ENCODE measurements at regions not wholly inside any gene's neighbourhood (a gene's known extent, or its start where the extent isn't known, plus 50 kb on each side); places are given as distances from the start of the nearest gene placed in this dataset.

DNA sequence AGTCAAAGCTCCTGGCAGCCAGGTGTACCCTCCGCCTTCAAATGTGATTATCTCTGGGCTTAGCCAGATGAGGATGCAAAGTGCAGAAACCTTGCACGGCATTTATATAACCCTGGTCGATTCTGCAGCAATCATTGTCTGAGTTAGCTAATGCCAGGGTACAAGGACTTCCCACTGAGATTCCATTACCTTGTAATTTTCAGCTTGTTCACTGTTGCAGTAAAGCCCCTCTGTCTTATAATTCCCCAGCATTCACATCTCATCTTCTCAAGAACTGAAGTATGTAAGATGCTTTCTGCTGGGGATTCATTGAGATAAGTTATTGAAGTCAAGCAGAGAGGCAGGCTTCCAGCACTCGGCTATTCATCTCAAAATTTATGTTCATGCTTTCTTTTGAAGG, 1090.6 kb upstream of the AUTS2 start (continued):
- TF ChIP-seq, protein P1, sequence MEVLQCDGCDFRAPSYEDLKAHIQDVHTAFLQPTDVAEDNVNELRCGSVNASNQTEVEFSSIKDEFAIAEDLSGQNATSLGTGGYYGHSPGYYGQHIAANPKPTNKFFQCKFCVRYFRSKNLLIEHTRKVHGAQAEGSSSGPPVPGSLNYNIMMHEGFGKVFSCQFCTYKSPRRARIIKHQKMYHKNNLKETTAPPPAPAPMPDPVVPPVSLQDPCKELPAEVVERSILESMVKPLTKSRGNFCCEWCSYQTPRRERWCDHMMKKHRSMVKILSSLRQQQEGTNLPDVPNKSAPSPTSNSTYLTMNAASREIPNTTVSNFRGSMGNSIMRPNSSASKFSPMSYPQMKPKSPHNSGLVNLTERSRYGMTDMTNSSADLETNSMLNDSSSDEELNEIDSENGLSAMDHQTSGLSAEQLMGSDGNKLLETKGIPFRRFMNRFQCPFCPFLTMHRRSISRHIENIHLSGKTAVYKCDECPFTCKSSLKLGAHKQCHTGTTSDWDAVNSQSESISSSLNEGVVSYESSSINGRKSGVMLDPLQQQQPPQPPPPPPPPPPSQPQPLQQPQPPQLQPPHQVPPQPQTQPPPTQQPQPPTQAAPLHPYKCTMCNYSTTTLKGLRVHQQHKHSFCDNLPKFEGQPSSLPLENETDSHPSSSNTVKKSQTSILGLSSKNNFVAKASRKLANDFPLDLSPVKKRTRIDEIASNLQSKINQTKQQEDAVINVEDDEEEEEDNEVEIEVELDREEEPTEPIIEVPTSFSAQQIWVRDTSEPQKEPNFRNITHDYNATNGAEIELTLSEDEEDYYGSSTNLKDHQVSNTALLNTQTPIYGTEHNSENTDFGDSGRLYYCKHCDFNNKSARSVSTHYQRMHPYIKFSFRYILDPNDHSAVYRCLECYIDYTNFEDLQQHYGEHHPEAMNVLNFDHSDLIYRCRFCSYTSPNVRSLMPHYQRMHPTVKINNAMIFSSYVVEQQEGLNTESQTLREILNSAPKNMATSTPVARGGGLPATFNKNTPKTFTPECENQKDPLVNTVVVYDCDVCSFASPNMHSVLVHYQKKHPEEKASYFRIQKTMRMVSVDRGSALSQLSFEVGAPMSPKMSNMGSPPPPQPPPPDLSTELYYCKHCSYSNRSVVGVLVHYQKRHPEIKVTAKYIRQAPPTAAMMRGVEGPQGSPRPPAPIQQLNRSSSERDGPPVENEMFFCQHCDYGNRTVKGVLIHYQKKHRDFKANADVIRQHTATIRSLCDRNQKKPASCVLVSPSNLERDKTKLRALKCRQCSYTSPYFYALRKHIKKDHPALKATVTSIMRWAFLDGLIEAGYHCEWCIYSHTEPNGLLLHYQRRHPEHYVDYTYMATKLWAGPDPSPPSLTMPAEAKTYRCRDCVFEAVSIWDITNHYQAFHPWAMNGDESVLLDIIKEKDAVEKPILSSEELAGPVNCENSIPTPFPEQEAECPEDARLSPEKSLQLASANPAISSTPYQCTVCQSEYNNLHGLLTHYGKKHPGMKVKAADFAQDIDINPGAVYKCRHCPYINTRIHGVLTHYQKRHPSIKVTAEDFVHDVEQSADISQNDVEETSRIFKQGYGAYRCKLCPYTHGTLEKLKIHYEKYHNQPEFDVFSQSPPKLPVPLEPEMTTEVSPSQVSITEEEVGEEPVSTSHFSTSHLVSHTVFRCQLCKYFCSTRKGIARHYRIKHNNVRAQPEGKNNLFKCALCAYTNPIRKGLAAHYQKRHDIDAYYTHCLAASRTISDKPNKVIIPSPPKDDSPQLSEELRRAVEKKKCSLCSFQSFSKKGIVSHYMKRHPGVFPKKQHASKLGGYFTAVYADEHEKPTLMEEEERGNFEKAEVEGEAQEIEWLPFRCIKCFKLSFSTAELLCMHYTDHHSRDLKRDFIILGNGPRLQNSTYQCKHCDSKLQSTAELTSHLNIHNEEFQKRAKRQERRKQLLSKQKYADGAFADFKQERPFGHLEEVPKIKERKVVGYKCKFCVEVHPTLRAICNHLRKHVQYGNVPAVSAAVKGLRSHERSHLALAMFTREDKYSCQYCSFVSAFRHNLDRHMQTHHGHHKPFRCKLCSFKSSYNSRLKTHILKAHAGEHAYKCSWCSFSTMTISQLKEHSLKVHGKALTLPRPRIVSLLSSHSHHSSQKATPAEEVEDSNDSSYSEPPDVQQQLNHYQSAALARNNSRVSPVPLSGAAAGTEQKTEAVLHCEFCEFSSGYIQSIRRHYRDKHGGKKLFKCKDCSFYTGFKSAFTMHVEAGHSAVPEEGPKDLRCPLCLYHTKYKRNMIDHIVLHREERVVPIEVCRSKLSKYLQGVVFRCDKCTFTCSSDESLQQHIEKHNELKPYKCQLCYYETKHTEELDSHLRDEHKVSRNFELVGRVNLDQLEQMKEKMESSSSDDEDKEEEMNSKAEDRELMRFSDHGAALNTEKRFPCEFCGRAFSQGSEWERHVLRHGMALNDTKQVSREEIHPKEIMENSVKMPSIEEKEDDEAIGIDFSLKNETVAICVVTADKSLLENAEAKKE (CRISPR knock-in tag; IDR thresholded peaks at IDR 0.05) = no peak
- TF ChIP-seq ZNF114 (CRISPR knock-in tag; IDR thresholded peaks at IDR 0.05) (no peak), EZH2phosphoT487 (IDR thresholded peaks at IDR 0.05; ENCODE audit: unreplicated experiment) (no peak), ZNF331 (CRISPR knock-in tag; IDR thresholded peaks at IDR 0.05; ENCODE audit: low read depth) (no peak), CREB1 (CRISPR knock-in tag; IDR thresholded peaks at IDR 0.05; ENCODE audit: low read depth) (no peak), EZH2 (IDR thresholded peaks at IDR 0.05; ENCODE audit: low read depth, unreplicated experiment) (no peak), JUNB (IDR thresholded peaks at IDR 0.05; ENCODE audit: unreplicated experiment) (no peak), STAT1 (IDR thresholded peaks at IDR 0.05; ENCODE audit: unreplicated experiment) (no peak), POLR2AphosphoS5 (IDR thresholded peaks at IDR 0.05; ENCODE audit: low read depth) (no peak)
- TF ChIP-seq, protein P2, sequence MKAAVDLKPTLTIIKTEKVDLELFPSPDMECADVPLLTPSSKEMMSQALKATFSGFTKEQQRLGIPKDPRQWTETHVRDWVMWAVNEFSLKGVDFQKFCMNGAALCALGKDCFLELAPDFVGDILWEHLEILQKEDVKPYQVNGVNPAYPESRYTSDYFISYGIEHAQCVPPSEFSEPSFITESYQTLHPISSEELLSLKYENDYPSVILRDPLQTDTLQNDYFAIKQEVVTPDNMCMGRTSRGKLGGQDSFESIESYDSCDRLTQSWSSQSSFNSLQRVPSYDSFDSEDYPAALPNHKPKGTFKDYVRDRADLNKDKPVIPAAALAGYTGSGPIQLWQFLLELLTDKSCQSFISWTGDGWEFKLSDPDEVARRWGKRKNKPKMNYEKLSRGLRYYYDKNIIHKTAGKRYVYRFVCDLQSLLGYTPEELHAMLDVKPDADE (IDR thresholded peaks at IDR 0.05) = no peak
- TF ChIP-seq, protein P3, sequence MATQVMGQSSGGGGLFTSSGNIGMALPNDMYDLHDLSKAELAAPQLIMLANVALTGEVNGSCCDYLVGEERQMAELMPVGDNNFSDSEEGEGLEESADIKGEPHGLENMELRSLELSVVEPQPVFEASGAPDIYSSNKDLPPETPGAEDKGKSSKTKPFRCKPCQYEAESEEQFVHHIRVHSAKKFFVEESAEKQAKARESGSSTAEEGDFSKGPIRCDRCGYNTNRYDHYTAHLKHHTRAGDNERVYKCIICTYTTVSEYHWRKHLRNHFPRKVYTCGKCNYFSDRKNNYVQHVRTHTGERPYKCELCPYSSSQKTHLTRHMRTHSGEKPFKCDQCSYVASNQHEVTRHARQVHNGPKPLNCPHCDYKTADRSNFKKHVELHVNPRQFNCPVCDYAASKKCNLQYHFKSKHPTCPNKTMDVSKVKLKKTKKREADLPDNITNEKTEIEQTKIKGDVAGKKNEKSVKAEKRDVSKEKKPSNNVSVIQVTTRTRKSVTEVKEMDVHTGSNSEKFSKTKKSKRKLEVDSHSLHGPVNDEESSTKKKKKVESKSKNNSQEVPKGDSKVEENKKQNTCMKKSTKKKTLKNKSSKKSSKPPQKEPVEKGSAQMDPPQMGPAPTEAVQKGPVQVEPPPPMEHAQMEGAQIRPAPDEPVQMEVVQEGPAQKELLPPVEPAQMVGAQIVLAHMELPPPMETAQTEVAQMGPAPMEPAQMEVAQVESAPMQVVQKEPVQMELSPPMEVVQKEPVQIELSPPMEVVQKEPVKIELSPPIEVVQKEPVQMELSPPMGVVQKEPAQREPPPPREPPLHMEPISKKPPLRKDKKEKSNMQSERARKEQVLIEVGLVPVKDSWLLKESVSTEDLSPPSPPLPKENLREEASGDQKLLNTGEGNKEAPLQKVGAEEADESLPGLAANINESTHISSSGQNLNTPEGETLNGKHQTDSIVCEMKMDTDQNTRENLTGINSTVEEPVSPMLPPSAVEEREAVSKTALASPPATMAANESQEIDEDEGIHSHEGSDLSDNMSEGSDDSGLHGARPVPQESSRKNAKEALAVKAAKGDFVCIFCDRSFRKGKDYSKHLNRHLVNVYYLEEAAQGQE (IDR thresholded peaks at IDR 0.05; ENCODE audit: unreplicated experiment) = no peak
